CMK (cell line): ENCODE measurements at regions not wholly inside any gene's neighbourhood (a gene's known extent, or its start where the extent isn't known, plus 50 kb on each side); places are given as distances from the start of the nearest gene placed in this dataset.

Experiments
- DNase-seq: peaks from one replicate; pipeline ENCODE4 v3.0.0-alpha.2; 2010; ENCODE audit warnings: low read depth

GRCh38 chr7:26458466-26459145 is 166.9 kb downstream of the SNX10 start:
- DNase-seq, result no peak

DNA sequence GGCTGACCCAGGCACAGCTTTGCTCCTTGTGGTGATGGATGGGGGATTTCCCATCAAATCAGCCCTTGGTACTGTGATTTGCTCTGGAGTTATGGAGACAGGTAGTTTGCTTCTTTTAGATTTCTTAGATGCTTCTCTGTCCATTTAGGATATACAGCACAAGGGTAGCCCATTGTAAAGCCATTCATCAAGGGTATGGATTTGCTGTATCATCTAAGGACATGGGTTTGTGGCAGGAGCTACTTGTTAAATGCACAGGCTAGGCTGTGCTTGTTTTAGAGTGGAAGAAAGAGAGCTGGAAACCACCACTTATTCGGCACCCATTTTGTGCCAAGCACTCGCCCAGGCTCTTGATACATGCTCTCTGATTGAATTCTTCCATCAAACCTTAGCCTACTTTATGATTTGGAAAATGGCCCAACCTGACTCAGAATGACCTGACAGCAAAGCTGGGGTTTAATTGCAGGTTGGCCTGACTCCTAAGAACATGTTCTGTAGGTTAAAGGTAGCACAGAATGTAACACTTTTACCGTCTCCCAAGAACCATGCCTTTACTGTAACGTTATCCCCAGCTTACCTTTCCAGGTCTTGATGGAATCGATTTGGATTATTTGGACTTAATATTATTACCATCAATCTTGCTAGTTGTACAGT is 168.0 kb downstream of the SNX10 start:
- no peak for DNase-seq

DNA sequence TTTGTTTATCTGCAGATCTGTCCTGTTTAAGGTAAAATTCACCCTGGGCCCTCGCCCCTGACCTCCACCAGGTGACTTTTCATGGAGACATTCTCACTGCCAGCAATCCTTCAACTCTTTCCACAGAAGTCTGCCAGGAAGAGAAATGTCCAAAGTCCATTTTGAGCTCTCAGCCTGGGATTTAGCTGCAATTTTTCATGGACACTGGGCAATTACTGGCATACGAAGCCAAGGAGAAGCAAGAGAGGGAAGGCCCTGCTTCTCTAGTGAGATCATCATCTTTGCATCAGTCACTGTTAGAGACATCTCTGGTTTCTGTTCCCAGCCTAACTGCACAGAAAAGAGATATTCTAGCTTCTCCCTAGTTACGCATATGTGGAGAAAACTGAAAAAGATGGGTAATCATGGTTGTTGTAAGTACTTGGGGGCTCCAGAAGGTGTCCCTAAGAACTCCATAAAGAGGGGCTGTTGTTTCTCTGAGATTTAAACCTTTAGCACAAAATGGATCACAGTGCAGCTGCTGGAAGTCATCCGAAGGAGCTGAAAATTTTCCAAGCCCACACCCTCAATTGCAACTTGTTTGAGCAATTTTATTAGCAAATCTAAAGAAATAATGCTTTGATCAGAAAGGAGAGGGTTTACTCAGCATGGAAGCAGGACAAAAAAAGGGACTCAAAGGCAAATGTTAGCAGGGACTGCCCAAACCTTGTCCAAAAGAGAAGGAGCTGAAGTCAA is 168.9 kb downstream of the SNX10 start:
- DNase-seq, result no peak

DNA sequence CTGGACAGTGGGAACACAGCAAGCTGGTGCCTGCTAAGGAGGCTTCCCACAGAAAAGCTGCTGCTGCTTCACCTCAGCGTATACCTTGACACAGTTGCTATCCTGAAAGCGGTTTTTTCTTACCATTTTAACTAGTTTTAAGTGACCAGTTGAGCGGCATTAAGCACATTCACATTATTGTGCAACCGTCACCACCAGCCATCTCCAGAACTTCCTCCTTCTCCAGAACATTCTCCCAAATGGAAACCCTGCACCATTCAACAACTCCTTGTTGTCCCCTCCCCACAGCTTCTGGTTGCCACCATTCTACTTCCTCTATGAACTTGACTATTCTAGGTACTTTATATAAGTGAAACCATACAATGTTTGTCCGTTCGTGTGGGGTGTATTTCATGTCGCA is 169.9 kb downstream of the SNX10 start:
- no peak for DNase-seq

- DNase-seq, result no peak
Measured at GRCh38 chr7:26466007-26466406, 174.3 kb downstream of the SNX10 start.

GRCh38 chr7:26467104-26467503 is 175.4 kb downstream of the SNX10 start:
- DNase-seq, result no peak

GRCh38 chr7:26467541-26467940 is 175.9 kb downstream of the SNX10 start:
- DNase-seq, result no peak

DNA sequence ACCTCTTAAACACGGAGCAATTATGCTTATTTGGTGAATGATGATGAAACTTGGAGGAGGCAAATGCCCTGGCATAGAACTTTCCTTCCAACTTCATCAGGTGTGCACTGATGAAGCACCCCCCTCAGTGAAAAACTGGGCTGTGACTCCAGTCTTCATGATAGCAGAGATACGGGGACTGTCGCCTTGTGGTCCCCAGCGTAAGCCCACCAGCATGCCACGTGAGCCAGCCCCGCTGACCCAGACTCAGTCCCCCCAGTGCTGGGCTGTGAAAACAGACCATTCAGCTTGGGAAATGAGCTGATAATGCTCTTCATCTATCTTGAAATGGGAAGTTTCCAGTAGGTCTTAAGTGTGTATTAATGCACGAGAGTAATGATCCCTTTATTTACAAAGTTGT is 177.0 kb downstream of the SNX10 start:
- no peak for DNase-seq

DNA sequence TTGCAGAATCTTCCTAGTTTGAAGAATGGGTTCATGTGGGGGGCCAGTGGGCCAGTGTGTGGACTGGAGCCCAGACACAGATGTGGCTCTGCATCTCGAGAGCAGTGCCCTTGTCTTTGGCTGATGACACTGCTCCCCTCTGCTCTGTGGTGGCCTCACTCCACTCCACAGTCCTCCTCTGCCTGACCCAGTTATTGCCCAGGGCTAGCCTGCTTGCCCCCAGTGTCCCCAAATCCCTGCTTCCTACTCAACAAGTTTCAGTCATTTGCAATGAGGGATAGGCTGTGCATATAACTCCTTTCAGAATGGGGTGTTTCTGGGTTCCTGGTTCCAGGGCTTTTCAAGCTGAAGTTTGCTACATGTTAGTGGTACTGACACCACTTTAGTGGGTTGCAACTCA is 177.5 kb downstream of the SNX10 start:
- DNase-seq, result no peak

GRCh38 chr7:26470691-26471090 is 179.0 kb downstream of the SNX10 start:
- DNase-seq, result no peak

DNA sequence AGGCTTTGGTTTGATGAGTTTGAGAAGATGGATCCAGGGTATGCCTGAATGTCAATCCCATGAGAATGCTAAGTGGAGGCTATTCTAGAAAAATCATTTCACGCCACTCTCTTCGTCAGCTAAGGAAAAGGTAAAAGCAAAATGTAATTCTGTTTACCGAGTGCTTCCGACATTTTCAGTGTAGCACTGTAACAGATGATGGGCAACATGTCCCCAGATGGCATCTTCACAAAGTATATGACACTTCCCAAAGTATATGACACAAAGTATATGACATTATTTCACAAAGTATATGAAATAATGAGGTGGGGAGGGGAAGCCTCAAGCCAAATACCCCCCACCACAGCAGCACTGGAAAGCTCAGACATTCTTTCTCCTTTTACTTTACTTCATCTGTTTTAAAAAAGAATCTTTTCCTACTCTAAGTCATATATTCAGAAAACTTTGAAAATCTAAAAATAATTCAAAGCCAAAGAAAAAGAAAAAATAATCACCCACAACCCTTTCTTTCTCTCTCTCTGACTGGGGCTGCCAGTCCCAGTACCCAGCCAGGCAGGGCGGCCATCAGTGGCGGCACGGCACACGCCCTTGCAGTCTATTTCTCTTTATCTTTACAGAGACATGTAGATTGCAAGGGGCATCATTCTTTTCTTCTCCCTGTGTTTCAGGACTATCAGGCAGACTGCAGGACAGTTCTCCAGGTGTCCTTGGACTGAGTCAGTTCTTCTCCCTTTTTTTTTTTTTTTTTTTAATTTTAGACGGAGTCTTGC is 179.8 kb downstream of the SNX10 start:
- DNase-seq, result no peak

- no peak for DNase-seq
Measured at GRCh38 chr7:26472971-26473370, 181.3 kb downstream of the SNX10 start.

DNA sequence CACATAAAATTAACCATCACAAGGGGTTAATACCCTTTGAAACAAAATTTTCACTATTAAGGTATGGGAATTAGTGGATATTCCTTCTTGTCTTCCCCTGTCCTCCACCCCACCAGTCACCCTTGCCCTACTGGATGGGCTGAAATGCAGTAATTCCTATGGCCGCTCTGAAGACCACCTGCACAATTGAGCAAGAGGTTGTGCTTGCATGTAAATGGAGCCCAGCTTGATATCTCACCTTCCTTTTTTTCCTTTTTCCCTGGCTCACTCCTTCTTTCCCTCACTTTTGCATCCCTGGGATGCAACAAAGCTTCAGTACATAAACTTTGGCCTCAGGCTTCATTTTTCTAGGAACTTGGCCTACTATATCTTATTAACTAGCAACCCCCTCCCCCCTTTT is 184.6 kb downstream of the SNX10 start:
- DNase-seq, result no peak

DNA sequence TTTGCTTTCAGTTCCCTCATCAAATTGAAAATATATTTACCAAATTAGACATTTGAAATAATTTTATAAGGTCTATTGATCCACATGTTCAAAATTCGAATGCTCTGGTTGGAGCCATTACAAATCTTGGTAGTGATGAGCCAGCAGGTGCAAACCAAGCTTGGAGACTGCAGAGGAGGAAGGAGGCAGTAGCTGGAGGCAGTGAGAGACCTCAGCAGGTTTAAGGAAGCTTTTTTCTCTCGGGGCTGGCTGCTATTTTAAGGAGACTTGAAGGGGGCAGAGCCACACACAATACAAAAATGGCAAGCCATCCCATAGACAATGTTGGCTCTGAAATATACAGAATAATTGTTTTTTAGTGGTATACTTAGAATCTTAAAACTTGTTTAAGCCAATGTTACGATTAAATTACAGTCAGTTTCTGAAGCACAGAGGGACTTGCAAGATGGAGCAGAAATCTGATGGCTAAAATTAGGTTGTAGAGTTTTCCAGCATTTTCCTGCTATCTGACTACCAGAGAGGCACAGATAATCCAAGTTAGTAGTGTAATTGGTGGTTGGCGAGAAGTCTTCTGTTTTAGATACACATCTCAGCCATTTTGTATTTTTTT is 185.8 kb downstream of the SNX10 start:
- DNase-seq, result no peak

DNA sequence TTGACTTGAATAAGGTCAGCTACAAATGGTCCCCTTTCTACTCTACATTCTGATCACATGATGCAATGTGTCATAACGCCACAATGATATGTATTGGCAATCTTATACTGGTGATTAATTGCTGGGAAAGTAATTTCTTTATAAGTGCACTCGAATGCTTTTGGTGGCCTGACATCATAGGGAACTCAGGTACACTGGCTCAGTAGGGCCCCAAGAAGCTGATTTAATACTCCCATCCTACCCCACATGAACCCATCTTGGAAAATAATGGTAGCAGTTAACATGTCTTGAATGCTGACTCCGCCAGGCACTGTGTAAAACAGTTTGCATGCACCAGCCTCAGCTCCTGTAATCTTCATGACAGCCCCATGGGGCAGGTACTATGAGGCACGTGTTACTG is 186.9 kb downstream of the SNX10 start:
- no peak for DNase-seq

DNA sequence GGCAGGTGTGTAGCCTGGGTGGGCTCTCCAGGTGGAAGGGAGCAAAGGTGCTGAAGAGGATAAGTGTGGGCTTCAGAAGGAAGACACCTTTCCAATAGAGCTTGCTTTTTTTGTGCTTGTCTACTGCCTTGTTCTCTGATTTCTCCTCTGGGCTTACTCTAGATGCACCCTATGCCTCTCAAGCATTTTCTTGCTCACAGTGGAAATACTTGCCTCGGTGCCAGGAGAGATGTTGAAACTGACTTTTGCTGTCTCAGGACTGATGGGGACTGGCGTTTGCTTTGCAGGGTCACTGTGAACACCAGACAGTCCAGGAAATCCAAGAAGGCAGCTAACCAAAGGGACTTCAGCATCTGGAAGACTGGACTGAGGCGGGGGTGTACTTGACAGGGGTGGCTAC is 187.9 kb downstream of the SNX10 start:
- DNase-seq, result no peak

DNA sequence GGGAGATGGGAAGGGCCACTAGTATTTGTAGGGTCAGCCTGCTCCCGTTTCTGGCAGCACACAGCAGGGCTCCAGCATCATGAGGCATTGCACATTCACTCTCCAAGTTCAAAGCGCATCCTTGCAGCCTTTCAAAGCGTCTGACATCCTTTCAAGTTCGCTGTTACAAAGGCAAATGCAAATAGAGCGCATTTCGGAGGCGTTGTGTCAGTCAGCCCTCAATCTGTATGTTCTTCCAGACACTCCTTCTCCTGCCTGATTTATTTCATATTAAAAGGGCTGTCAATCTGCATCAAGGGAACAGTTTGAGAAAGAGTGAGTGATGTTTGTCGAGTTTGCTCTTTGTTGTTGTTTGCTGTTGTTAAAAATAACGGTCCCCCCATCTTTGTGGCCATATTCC is 188.5 kb downstream of the SNX10 start:
- DNase-seq, result no peak

DNA sequence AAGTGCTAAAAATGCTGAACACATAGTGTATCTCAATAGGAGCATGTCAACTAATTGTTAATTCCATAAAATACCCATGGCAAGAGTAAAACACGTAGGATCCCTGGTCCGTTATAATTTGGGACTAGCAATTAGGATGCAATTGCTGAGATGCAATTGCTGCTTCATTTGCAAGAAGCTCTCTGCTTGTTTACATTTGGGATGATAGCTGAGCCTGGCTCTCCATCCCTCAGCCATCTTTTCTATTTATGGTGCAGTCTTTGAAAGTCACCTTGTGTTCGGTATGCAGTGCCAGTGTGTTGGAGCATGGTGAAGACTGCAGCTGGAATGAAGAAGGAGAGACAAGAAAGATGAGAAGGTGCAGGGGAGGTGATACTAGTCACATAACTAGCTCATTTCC is 191.3 kb downstream of the SNX10 start:
- no peak for DNase-seq

GRCh38 chr7:26483843-26484242 is 192.2 kb downstream of the SNX10 start:
- no peak for DNase-seq

- no peak for DNase-seq
Measured at GRCh38 chr7:26485367-26485934, 193.8 kb downstream of the SNX10 start.

DNA sequence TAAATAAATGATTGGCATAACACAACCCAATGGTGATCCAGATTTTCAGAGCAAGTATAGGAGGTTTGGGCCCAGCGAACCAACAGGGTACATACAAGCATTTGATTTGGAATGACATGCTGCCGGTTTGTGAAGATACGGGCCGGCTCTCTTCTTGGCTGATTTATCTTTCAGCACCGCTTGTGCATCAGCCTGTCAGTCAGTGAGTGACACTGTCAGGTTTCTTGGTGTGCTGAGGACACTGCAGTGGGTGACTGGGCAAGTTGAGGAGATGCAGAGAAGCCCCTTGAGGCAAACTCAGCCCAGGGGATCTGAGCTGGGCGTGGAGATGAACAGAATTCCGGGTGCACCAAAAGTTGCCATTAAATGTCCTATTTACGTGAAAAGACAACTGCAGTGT is 194.5 kb downstream of the SNX10 start:
- no peak for DNase-seq
